HepG2 (cell line): ENCODE measurements at regions not wholly inside any gene's neighbourhood (a gene's known extent, or its start where the extent isn't known, plus 50 kb on each side); places are given as distances from the start of the nearest gene placed in this dataset.

Experiments used
- ATAC-seq: fragments of 200-7000 bp; cut with Tn5 transposase; 3 replicates; pipeline ENCODE4 v1.9.1; 2020; ENCODE audit warnings: mild to moderate bottlenecking, moderate library complexity
- BruUV-seq: library from RNA; stranded (reverse); fragments of 400-500 nt; replicated peaks from 2 replicates; lab custom pipeline; 2021; lab: Mats Ljungman, UMichigan
- CTCF ChIA-PET: fragments of 300-600 bp; formaldehyde crosslinking; extraction: SDS; loops from one replicate; lab custom pipeline; 2021; ENCODE audit warnings: low total read pairs, inconsistent platforms, low intra/inter-chr PET ratio; lab: Yijun Ruan, JAX
- POLR2A ChIA-PET: fragments of 350-600 bp; sonication (Branson Sonifier 250); formaldehyde crosslinking; loops from one replicate; lab custom pipeline; 2020; ENCODE audit warnings: antibody characterized with exemption, inconsistent platforms; lab: Yijun Ruan, JAX
- DNase-seq: peaks from one replicate; pipeline ENCODE4 v3.0.0-alpha.2; 2015; ENCODE audit warnings: low spot score
- FAIRE-seq: peaks from 3 replicates; lab custom pipeline; 2011; peaks lifted over from hg19 to GRCh38; lab: Jason Lieb, UNC
- H2AFZ ChIP-seq: one replicate; pipeline ENCODE4 v1.6.1; 2011; ENCODE audit warnings: low read length, inconsistent platforms
- H3K27ac ChIP-seq: fragments of 300-600 bp; 3 replicates; pipeline ENCODE4 v1.8.0; 2011; ENCODE audit warnings: mixed run types, mild to moderate bottlenecking, mixed read lengths, low read length, inconsistent platforms; ENCODE audit not compliant: insufficient read depth; ENCODE audit errors: extremely low read length
- H3K27me3 ChIP-seq, 2 experiments: fragments of 200-600 bp in 1 of 2; 2 replicates in 1 of 2; 3 replicates in 1 of 2; pipeline versions ENCODE4 v1.6.0 to v1.8.0; 2011; ENCODE audit warnings: low read length in 2 of 2, mild to moderate bottlenecking in 2 of 2, moderate library complexity in 2 of 2, inconsistent platforms in 1 of 2; ENCODE audit not compliant: insufficient read depth in 2 of 2, control insufficient read depth in 1 of 2
- H3K36me3 ChIP-seq, 2 experiments: fragments of 200-600 bp in 1 of 2; replicated peaks in 1 of 2; 2 replicates in 1 of 2; 3 replicates in 1 of 2; pipeline versions ENCODE4 v1.5.1 to v1.8.0; 2011; ENCODE audit warnings: low read length in 2 of 2, inconsistent platforms in 1 of 2; ENCODE audit not compliant: insufficient read depth in 2 of 2, control insufficient read depth in 1 of 2
- H3K4me1 ChIP-seq: 2 replicates; pipeline ENCODE4 v1.5.1; 2012; ENCODE audit warnings: low read length, inconsistent platforms; ENCODE audit not compliant: insufficient read depth
- H3K4me2 ChIP-seq: 2 replicates; pipeline ENCODE4 v1.6.0; 2011; ENCODE audit warnings: low read depth, low read length, inconsistent platforms
- H3K4me3 ChIP-seq, 3 experiments: fragments of 200-600 bp in 1 of 3; sonication (generic), shearing (Covaris generic) in 1 of 3; replicated peaks in 1 of 3; 2 replicates each; pipeline ENCODE4 v1.5.1; 2011 to 2016; ENCODE audit warnings: low read length in 3 of 3, inconsistent platforms in 2 of 3, low read depth in 2 of 3, mild to moderate bottlenecking in 2 of 3, control low read depth in 1 of 3, mixed read lengths in 1 of 3; ENCODE audit not compliant: insufficient read depth in 1 of 3
- H3K79me2 ChIP-seq: one replicate; pipeline ENCODE4 v1.6.1; 2011; ENCODE audit warnings: low read length, inconsistent platforms; ENCODE audit not compliant: insufficient read depth
- H3K9ac ChIP-seq: 2 replicates; pipeline ENCODE4 v1.6.0; 2011; ENCODE audit warnings: mild to moderate bottlenecking, low read depth, low read length, inconsistent platforms; ENCODE audit not compliant: insufficient read depth
- H3K9me3 ChIP-seq: 2 replicates; pipeline ENCODE4 v1.5.1; 2012; ENCODE audit warnings: mild to moderate bottlenecking, low read length
- H4K20me1 ChIP-seq: 2 replicates; pipeline ENCODE4 v1.6.0; 2011; ENCODE audit warnings: inconsistent platforms, mild to moderate bottlenecking, low read length, moderate library complexity; ENCODE audit not compliant: insufficient read depth
- ARID5B ChIP-seq: IDR thresholded peaks from 2 replicates; pipeline ENCODE4 v1.4.0; 2020; ENCODE audit warnings: mild to moderate bottlenecking, missing genetic modification reagents
- CENPT ChIP-seq: sonication (generic); formaldehyde crosslinking; IDR thresholded peaks from 2 replicates; pipeline ENCODE4 v1.8.0; 2022; ENCODE audit warnings: low read depth, mild to moderate bottlenecking, moderate library complexity, missing genetic modification reagents
- E2F2 ChIP-seq: sonication (generic); formaldehyde crosslinking; IDR thresholded peaks from 2 replicates; pipeline ENCODE4 v1.4.0; 2020; ENCODE audit warnings: missing genetic modification reagents, borderline replicate concordance
- ELF4 ChIP-seq: sonication (generic); formaldehyde crosslinking; IDR thresholded peaks from 2 replicates; pipeline ENCODE4 v1.5.0; 2020; ENCODE audit warnings: missing genetic modification reagents, mild to moderate bottlenecking, moderate library complexity, borderline replicate concordance
- KLF15 ChIP-seq: sonication (generic); formaldehyde crosslinking; IDR thresholded peaks from 2 replicates; pipeline ENCODE4 v1.8.1; 2023; ENCODE audit warnings: borderline replicate concordance, mild to moderate bottlenecking, inconsistent platforms, missing genetic modification reagents, mixed read lengths
- LRRFIP1 ChIP-seq: sonication (generic); formaldehyde crosslinking; conservative IDR thresholded peaks from 2 replicates; pipeline ENCODE4 v1.4.0; 2020; ENCODE audit warnings: missing genetic modification reagents
- PITX1 ChIP-seq: sonication (generic); formaldehyde crosslinking; IDR thresholded peaks from 2 replicates; pipeline ENCODE4 v1.5.1; 2020; ENCODE audit warnings: mild to moderate bottlenecking, missing genetic modification reagents
- SMYD3 ChIP-seq: sonication (generic); formaldehyde crosslinking; IDR thresholded peaks from 2 replicates; pipeline ENCODE4 v1.8.1; 2023; ENCODE audit warnings: mild to moderate bottlenecking, missing genetic modification reagents
- TCF12 ChIP-seq, 2 experiments: fragments of 450-650 bp in 1 of 2; sonication (generic) in 1 of 2; formaldehyde crosslinking in 1 of 2; IDR thresholded peaks; 2 replicates each; pipeline versions ENCODE4 v1.6.1 to v1.8.0; 2017 to 2022; ENCODE audit warnings: antibody characterized with exemption in 1 of 2, mild to moderate bottlenecking in 1 of 2, missing genetic modification reagents in 1 of 2, moderate library complexity in 1 of 2
- TP53 ChIP-seq: sonication (generic); formaldehyde crosslinking; conservative IDR thresholded peaks from 2 replicates; pipeline ENCODE4 v1.4.0; 2020; ENCODE audit warnings: missing genetic modification reagents
- ZMYM4 ChIP-seq: sonication (generic); formaldehyde crosslinking; IDR thresholded peaks from 2 replicates; pipeline ENCODE4 v1.8.1; 2023; ENCODE audit warnings: mild to moderate bottlenecking, missing genetic modification reagents
- ZNF281 ChIP-seq: sonication (generic); formaldehyde crosslinking; IDR thresholded peaks from 2 replicates; pipeline ENCODE4 v1.4.0; 2020; ENCODE audit warnings: missing genetic modification reagents, borderline replicate concordance
- ZNF768 ChIP-seq: sonication (generic); formaldehyde crosslinking; IDR thresholded peaks from 2 replicates; pipeline ENCODE4 v1.4.0; 2020; ENCODE audit warnings: missing genetic modification reagents
- ZNF891 ChIP-seq: sonication (generic); formaldehyde crosslinking; IDR thresholded peaks from 2 replicates; pipeline ENCODE4 v1.5.0; 2020; ENCODE audit warnings: mild to moderate bottlenecking, missing genetic modification reagents
- WGBS: methylation state at CpG from one replicate; pipeline ENCODE4 v1.1.6; 2017; ENCODE audit warnings: low lambda C conversion rate; 5-methylcytosine and 5-hydroxymethylcytosine counted together
- in situ Hi-C: cut with HindIII; loops from 2 replicates; pipeline ENCODE4 v1.10.0; 2017; ENCODE audit warnings: low pct_unique_long_range_greater_than_20kb; ENCODE audit not compliant: extremely low pct_ligation_motif_present
- intact Hi-C: fragments of 100-400 bp; cut with micrococcal nuclease; formaldehyde crosslinking; loops from one replicate; pipeline ENCODE4 v1.10.0; 2022; ENCODE audit not compliant: unreplicated experiment

GRCh38 chr12:131384544-131384855 is 326.4 kb upstream of the SFSWAP start:
- no peaks in the 10 kb centered on the region for H3K36me3 ChIP-seq
- no peaks in the 10 kb centered on the region for H3K4me1 ChIP-seq
- no peak overlapping the region for H3K9ac ChIP-seq
- ATAC-seq (no peak), FAIRE-seq (no peak), DNase-seq (no peak)
- no peaks in the 10 kb centered on the region; the same call in 1 of the 2 replicates for H4K20me1 ChIP-seq
- H3K79me2 ChIP-seq, result no peaks in the 10 kb centered on the region
- H3K27me3 ChIP-seq, result peaks cover 2 to 33% of the 10 kb centered on the region in 2 experiments; a peak in 4 of 5 replicates
- no TSS peak for BruUV-seq
- H3K4me3 ChIP-seq, result no peak overlapping the region
- in situ Hi-C loops (no loop called here), intact Hi-C loops (no loop called here)
- ChIA-PET POLR2A (no interaction called here), CTCF (no interaction called here)
- H3K4me2 ChIP-seq, result no peak overlapping the region
- no peak overlapping the region for H3K27ac ChIP-seq
- WGBS, result 28% methylated on average over 8 of the region's 8 CpGs
- no peaks in the 10 kb centered on the region for H3K9me3 ChIP-seq
- H2AFZ ChIP-seq, result no peak overlapping the region
- TF ChIP-seq ZMYM4 (no peak), CENPT (no peak), TP53 (CRISPR knock-in tag) (no peak), ELF4 (CRISPR knock-in tag) (no peak), KLF15 (CRISPR knock-in tag) (no peak), E2F2 (no peak), ZNF768 (CRISPR knock-in tag) (no peak), SMYD3 (CRISPR knock-in tag) (no peak), ZNF281 (CRISPR knock-in tag) (no peak), PITX1 (CRISPR knock-in tag) (no peak), ZNF891 (CRISPR knock-in tag) (no peak), LRRFIP1 (no peak), ARID5B (CRISPR knock-in tag) (no peak), TCF12 (IDR thresholded peaks at IDR 0.05) (no peak), TCF12 (CRISPR knock-in tag; IDR thresholded peaks at IDR 0.05) (no peak)
